NB4 (cell line): ENCODE measurements at regions not wholly inside any gene's neighbourhood (a gene's known extent, or its start where the extent isn't known, plus 50 kb on each side); places are given as distances from the start of the nearest gene placed in this dataset.

Experiments
- MYC ChIP-seq: IDR thresholded peaks from 2 replicates; pipeline ENCODE4 v1.6.1; 2011; ENCODE audit warnings: low read depth, low read length
- POLR2A ChIP-seq: IDR thresholded peaks from 2 replicates; pipeline ENCODE4 v1.6.1; 2011; ENCODE audit warnings: mild to moderate bottlenecking; ENCODE audit not compliant: insufficient read length; ENCODE audit errors: extremely low read depth
- TF ChIP-seq, protein P1 (sequence below): IDR thresholded peaks from one replicate; pipeline ENCODE4 v1.5.1; 2012; ENCODE audit warnings: low read depth, low read length
- TF ChIP-seq, protein P2 (sequence below): IDR thresholded peaks from 2 replicates; pipeline ENCODE4 v1.6.1; 2011; ENCODE audit warnings: low read depth, low read length

DNA sequence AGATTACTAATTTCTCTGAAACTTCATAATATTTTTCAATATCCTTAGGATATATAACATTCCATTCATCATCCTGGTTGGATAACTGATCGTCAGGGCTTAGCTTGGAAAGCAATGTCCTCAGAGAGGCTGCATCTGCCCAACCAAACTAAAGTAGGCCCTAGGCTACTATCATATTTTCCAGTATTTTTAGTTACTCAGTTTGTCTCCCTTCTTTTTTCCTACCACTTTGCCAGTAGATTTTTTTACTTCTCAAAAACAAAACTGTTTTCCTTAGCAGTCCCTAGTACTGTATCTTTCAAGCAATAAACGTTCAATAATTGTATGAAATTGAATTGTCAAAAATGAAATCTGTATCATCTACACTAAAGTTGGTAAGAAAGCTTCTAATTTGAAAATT is 452.0 kb downstream of the TFEC start:
- TF ChIP-seq, protein P1, sequence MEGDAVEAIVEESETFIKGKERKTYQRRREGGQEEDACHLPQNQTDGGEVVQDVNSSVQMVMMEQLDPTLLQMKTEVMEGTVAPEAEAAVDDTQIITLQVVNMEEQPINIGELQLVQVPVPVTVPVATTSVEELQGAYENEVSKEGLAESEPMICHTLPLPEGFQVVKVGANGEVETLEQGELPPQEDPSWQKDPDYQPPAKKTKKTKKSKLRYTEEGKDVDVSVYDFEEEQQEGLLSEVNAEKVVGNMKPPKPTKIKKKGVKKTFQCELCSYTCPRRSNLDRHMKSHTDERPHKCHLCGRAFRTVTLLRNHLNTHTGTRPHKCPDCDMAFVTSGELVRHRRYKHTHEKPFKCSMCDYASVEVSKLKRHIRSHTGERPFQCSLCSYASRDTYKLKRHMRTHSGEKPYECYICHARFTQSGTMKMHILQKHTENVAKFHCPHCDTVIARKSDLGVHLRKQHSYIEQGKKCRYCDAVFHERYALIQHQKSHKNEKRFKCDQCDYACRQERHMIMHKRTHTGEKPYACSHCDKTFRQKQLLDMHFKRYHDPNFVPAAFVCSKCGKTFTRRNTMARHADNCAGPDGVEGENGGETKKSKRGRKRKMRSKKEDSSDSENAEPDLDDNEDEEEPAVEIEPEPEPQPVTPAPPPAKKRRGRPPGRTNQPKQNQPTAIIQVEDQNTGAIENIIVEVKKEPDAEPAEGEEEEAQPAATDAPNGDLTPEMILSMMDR: no peak
- TF ChIP-seq POLR2A (no peak), MYC (no peak)
- TF ChIP-seq, protein P2, sequence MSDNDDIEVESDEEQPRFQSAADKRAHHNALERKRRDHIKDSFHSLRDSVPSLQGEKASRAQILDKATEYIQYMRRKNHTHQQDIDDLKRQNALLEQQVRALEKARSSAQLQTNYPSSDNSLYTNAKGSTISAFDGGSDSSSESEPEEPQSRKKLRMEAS: no peak
